GM18508 (cell line): ENCODE measurements at regions not wholly inside any gene's neighbourhood (a gene's known extent, or its start where the extent isn't known, plus 50 kb on each side); places are given as distances from the start of the nearest gene placed in this dataset.

Experiments used
- ATAC-seq: cut with Tn5 transposase; IDR thresholded peaks from one replicate; pipeline ENCODE4 v1.9.1; 2021; ENCODE audit warnings: moderate number of reproducible peaks; ENCODE audit not compliant: insufficient read depth, unreplicated experiment

DNA sequence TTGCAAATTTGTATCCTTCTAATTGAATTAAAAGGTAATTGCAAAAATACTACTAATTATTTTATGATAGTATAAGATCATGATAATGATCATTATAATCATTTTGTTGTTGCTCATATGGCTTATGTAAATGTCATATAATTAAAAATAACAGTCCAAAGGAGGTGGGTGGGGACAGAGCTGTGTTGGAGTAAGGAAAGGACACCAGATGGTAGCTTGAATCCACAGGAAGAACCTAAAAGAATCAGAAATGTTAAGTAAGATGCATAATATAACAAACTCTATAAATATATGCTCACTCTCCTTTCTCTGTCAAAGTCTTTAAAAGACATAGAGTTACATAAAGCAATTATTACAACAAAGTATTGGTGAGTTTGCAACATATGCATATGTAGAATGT is 650.7 kb upstream of the HS6ST1 start:
- ATAC-seq, result no peak

DNA sequence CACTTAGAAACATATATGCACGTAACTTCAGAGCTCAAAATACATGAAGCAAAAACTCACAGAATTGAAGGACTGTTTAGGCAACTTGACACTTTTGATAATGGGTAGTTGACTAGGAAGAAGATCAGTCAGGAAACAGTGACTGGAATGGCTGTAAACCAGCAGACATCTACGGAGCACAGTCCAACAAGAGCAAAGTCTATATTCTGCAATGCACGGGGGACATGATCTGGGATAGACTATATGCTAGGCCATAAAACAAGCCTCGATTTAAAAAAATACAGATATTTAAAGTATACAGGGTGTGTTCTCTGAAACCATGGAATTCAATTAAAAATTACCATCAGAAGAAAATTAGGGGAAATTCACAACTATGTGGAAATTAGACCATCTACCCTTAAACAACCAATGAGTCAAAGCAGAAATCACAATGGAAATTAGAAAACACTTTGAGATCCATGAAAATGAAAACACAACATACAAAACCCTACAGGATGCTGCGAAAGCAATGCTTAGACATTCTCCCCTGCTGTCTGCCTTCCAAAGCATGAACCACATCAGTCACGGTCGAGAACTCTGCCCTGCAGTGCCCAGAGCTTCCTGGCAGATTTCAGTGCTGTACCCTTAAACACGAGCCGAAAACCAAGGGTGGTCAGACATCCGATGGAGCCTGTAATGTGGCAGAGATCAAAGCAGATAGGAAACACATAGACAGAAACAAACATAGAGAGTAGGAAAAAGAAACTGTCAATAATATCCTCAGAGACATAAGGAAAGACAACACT is 651.9 kb upstream of the HS6ST1 start:
- no peak for ATAC-seq

DNA sequence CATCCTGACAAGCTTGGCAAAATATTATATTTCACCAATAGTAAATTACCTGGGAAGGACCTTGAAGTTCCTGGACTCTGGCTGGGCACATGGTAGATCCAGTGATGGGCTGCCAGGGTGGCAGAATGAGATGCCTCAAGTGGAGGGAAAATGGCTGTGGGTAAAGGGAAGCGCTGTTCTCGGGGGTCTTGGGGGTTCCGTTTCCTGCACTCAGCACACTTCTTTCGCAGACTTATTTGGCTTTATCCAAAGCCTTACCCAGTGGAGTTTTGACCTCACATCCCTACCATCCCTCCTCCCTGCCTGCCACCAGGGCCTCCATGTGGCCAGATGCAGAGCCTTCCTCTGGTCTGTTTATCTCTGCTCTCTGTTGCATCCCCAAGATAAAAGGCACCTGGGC is 654.9 kb upstream of the HS6ST1 start:
- ATAC-seq, result no peak

DNA sequence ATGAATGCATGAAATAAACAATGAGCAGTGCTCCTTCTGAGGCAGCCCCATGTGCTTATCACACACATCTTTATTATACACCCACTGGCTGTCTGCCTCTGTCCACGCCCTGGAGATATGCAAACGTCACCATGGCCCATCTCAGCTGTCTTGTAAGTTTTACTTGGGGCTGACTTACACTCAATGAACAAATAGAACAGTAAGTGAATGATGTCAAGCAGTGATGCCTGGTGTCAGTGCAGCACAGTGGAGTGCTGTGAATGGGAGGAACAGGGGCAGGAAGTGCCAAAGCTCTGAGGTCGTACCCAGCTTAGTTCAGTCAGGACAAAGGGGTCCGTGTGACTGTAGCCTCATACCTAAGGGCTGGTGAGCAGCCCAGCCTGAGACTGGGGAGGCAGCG is 659.5 kb upstream of the HS6ST1 start:
- ATAC-seq, result no peak

DNA sequence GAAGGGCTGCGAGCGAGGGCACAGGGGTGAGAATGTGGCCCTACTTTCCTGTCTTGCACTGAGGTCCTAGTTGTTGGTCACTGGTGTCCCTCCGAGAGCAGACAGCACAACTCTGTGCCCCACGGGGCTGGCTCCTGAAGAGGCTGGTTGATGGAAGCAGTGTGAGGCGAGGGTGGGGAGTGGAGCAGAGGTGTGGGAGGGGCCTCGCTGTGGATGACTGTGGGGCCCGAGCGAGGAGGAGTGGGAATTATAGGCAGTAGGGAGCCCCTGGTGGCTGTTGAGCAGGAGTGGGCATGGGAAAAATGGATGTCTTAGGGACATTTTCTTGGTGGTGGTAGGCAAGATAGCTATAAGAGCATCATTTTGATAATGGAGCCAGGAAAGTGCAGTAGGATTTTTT is 660.5 kb upstream of the HS6ST1 start:
- no peak for ATAC-seq

DNA sequence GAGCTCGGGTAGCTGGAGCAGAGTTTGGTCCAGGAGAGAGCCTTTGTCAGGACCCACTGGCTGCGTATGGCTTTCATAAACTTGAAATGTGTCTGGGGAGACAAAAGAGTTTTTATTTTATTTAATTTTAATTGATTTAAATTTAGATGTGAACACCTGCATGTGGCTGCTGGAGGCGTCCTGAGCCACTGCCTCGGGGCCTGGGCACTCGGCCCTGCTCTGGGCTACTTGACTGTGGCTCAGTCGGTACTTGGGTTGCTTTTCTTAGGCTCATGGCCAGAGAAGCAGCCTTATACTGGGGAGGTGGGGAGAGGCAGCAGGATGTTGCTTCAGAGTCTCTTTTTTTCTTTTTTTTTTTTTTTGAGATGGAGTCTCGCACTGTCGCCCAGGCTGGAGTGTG is 661.8 kb upstream of the HS6ST1 start:
- ATAC-seq, result no peak

DNA sequence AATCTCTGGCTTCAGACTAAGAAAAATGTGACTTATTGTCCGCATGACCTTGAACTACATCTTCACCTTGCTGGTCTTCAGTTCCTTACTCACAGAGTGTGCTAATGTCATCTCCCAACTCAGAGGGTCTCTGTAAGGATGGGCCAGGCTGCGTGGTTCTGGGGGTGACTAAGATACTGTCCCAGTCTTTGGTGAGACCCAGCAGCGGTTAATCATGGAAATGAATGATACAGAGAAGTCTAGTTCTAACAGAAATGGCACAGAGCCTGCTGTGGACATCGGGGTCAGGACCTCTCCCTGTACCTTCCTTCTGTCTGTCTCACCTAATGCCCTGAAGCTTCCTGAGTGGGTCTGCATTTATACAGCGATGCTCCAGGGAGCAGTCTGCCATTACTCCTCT is 662.7 kb upstream of the HS6ST1 start:
- ATAC-seq, result no peak

DNA sequence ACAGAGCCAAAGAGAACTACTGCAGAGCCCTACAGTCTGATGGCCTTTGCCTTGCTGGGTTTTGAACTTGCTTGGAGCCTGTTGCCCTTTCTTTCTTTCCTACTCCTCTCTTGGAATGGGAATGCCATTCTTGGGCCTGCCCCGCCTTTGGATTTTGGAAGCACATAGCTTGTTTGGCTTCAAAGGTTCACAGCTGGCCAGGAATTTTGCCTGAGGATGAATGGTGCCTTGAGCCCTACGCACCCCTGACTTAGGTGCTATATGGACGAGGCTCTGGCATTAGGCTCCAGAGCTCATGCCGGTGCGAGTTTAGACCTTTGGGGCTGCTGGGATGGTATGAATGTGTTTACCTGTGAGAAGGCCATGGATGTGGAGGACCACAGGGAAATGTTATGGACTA is 663.3 kb upstream of the HS6ST1 start:
- ATAC-seq, result no peak

DNA sequence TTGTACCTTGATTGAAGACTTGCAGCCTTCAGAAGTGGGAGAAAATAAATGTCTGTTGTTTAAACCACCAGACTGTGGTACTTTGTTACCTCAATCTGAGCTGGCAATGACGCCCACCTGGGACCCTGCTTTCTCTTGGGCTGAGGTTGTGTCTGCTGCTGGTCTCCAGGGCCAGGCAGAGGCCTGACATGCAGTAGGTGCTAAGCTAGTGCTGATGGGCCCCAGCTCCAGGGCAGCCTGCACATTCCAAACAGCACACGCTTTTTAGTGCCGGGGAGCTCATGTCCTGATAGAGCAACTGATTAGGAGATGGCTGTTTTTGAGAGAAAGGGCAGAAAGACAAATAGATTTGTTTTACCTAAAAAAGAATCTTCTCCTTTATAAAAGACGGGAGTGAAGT is 664.0 kb upstream of the HS6ST1 start:
- no peak for ATAC-seq

DNA sequence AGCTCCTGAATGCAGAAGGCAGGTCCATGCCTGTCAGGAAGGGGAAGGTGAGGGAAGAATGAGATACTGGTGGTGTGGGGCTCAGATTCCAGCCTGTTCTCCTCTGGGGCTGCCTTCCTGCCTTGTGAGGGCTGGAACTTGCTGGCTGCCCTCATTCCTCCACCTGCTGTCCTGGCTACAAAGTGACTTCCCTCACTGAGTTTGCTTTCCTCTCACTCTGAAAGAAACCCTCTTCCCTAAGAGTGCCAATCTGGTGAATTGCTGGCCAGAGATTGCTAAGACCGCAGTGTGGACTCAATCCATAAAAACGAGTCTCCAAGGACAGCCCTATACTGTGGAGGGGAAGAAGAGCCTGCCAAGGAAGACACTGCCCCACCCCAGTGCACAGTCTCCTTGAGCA is 664.4 kb upstream of the HS6ST1 start:
- ATAC-seq, result no peak

DNA sequence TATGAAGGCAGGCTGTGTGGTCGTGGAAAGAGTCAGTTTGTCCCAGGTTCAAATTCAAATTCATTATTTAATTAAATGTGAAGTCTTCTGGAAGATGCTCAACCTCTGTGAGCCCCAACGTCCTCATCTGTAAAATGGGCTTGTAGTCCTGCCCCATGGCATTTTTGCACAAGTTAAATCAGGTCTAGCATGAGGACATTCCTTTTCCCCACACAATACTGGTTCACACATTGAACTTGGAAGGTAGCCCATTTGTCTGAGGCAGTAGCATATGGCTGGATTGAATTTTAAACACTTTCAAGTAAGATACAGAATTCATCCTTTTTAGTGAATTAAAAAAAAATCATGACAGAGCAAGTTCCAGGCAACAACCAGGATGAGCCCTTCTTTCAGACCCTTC is 665.4 kb upstream of the HS6ST1 start:
- no peak for ATAC-seq

DNA sequence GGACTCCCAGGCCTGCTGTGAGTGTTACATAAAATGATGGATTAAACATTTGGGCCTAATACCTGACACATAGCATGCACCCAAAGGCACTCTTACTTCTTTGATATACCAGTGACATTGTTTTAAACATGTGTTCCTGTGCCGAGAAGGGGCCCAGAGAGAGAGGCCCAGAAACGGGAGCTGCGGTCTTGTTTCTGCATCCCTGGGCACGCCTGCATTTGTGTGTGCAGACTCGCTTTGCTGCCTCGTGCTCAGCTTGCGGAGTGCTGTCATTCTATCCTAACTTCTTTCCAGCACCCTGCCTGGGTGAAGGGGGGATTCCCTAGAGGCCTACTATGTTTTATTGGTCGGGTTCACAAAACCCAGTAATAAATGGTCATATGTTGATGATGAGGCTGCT is 666.2 kb upstream of the HS6ST1 start:
- ATAC-seq, result no peak

DNA sequence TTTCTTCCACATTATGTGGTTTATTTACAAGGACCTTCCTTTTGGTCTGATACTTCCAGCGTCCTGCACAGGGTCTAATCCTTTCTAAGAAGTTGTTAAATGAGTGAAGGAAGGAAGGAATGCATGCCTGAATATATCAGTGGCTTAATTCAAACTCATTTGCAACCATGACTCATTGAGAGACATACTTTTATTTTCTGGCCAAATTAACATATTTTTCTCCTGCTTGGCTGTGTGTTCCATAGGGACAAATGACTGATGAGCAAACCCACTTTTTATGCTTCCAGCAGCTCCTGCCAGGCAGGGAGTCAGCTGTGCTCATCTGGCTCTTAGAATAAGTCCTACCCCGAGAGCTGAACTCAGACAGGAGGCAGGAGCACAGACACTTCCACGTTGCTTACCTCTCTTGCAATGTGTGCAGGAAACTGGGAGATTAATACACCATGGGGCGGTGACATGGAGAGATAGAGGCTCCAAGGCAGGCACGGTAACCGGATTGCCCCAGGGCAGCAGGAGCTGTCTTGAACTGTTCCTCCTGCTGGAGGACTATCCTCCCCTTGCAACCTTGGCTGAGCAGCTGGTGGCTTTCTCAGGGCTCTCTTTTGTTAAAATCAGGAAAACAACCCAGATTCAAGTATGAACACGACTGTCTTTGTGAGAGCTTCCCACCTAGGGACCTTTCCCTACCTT is 667.5 kb upstream of the HS6ST1 start:
- ATAC-seq, result no peak

DNA sequence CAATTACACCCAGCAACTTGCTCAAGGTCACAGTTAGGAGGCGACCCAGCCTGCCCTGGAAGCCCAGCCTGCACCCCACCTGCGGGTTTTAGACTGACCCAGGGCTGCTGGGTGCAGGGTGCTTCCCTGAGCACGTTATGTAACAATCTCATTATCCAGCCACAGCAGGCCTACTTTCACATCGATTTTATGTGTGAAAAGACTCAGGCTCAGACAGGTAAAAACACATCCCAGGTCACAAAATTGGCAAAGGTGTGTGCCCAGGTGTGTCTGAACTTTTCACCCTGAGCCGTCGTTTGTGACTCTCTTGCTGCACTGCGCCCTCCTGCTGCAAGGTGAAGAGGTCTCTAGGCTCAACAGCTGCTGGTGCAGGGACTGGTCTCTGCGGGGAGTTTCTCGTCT is 668.2 kb upstream of the HS6ST1 start:
- no peak for ATAC-seq

DNA sequence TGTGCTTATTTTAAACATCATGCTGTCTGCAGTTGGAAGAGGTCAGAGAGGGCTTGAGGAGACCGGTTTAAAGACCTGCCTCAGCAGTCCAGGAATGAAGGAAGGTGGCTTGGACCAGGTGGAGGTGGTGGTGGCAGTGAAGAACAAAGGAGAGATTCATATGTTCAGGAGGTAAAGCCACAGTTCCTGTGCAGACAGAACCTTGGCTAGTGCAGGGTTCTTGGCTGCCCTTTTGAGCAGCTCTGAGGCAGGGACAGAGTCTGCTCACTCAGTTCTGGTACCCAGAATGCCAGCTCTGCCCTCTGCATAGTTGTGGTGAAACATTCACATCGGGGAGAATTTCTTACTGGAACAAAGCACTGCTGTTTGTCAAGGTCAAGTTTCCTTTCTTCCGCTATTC is 669.7 kb upstream of the HS6ST1 start:
- ATAC-seq, result no peak

DNA sequence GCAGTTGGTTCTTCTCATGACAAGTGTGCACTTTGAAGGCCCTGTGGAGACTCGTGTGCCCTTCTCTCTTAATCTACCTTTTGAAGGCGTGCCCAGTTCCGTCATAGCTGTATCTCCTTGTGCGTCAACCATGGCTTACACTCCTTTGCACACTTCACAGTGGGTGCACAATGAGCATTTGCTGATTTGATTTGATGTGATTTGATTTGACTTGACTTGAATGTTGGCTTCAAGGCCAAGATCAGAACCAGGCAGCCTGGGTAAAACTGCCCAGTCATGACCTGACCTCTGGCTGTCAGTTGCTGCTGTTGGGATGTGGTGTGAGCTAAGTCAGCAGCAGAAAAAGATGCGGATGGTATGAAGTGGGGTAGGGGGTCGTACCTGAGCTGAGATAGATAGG is 670.3 kb upstream of the HS6ST1 start:
- ATAC-seq, result no peak

DNA sequence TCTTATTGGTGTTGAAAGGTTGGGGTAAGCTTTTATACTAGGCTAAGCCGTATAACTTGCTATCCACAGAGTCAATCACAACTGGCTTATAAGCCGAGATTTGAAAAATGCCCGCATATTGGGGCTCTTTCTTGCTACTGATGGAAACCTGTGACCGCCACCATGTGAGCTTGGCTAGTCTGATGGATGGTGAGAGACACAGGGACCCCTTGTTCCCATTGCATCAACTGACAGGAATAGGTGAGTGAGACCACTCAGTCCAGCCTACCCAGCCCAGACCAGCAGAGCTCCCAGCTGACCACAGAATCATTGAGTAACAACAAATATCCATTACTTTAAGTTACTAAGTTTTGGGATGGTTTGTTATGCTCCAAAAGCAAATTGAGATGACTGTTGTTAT is 676.4 kb upstream of the HS6ST1 start:
- ATAC-seq, result no peak

DNA sequence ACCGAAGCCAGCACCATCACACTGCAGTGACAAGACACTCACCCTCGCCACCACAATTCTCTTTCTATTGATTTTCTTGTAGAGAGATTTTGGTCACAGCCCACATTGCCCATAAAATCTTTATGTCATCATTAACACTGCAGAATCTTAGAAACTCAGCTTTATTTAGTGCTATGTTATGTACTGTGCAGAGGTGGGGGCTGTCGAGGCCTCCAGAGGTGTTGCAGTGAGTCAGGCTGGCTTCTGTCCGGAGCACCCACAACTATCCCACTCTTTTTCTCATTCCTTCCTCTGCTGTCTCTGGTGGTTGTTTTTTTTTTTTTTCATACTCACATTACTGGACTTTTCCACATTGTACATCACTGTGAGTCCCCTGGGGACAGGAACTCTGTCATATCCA is 677.4 kb upstream of the HS6ST1 start:
- ATAC-seq, result no peak

DNA sequence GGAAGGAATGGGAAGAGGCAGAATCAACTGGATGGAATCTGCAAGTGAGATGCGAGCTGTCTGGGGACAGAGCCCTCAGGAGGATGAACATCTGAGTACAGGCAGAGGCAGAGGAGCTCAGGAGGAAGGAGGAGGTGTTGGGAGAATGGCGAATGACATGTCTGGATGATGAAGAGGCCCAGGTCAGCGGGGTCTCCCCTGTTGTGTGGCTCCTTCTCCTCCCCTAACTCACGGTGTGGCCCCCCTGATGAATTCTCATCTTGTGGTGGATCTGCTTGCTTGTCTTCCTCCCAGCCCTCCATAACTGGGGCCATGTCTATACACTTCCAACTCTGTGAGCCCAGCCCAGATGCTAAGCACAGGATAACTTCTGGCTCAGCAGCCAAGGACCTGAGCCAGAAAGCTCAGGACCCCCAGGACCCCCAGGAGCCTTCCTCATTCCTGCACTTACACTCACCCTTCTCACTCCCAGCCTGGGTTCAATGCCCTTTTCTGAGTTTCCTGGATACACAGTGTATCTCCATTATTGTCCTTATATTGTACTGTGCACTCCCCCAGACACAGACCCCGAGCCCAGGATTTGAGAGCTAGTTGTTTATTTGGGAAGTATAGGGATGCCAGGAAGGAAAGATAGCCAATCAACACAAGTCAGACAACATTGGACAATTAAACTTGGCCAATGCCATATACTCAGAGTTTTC is 678.6 kb upstream of the HS6ST1 start:
- ATAC-seq, result no peak

DNA sequence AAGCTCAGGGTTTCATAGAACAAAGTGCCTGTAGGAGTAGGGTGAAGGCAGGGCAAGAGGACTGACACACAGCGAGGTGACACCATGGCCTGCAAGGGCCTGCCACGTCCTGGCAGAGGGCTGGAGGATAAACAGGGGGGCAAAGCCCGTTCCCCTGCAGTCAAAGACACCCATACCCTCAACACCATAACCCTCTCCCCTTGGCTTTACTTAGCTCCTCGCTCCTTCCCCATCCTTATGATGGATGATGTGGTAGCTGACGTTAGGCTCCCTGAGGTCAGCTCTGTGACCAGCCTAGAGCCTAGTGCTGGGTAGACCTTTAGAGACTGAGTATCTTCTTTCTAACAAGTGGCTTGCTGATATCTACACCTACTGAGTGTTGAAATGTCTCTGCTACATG is 683.3 kb upstream of the HS6ST1 start:
- no peak for ATAC-seq

DNA sequence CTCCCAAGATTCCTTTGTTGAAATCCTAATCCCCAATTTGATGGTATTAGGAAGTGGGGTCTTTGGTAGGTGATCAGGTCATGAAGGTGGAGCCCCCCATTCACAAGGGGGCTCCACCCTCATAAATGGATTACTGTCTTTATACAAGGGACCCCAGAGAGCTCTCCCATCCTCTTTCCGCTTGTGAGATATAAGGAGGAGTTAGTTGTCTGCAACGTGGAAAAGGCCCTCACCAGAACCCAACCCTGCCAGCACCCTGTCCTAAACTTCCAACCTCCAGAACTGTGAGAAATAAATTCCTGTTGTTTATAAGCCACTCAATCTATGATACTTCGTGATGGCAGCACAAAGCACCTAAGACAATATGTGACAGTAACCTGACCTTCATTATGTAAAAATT is 684.1 kb upstream of the HS6ST1 start:
- ATAC-seq, result no peak

DNA sequence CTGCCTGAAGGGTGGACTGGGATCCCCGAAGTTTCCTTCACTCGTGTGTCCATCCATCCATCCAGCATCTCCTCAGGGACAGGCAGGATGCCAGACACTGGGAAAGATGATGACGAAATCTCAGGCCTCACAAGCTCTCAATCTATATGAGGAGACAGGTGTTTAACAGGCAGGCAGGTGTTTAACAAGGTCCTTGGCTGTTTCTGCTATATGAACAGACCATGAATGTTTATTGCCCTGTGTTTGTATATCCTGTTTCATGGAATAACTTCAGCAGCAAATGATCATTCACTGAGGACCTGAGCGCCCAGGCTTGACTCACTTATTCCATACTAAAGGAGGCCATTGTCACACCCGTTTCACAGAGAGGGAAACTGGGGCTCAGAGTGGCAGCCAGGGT is 685.8 kb upstream of the HS6ST1 start:
- ATAC-seq, result no peak
